WTC11 (cell line): ENCODE measurements at regions not wholly inside any gene's neighbourhood (a gene's known extent, or its start where the extent isn't known, plus 50 kb on each side); places are given as distances from the start of the nearest gene placed in this dataset.

ENCODE experiments used
- CREB1 ChIP-seq: sonication (generic); formaldehyde crosslinking; IDR thresholded peaks from 2 replicates; pipeline ENCODE4 v1.8.0; 2023; ENCODE audit warnings: mild to moderate bottlenecking, missing genetic modification reagents
- CTCF ChIP-seq: fragments of 200-600 bp; IDR thresholded peaks from 2 replicates; pipeline ENCODE4 v1.8.0; 2022; ENCODE audit warnings: antibody characterized with exemption
- ELF4 ChIP-seq: sonication (generic); formaldehyde crosslinking; IDR thresholded peaks from 2 replicates; pipeline ENCODE4 v1.8.1; 2022; ENCODE audit warnings: low read depth, mild to moderate bottlenecking, moderate library complexity, missing genetic modification reagents
- ETV6 ChIP-seq: sonication (generic); formaldehyde crosslinking; IDR thresholded peaks from 2 replicates; pipeline ENCODE4 v1.8.1; 2022; ENCODE audit warnings: mild to moderate bottlenecking, missing genetic modification reagents
- NR2C2 ChIP-seq: sonication (generic); formaldehyde crosslinking; IDR thresholded peaks from 2 replicates; pipeline ENCODE4 v1.8.0; 2022; ENCODE audit warnings: mild to moderate bottlenecking, missing genetic modification reagents
- USF2 ChIP-seq: sonication (generic); formaldehyde crosslinking; IDR thresholded peaks from 2 replicates; pipeline ENCODE4 v1.8.1; 2023; ENCODE audit warnings: mild to moderate bottlenecking, missing genetic modification reagents, moderate library complexity
- ZMAT4 ChIP-seq: fragments of 250-450 bp; sonication (Bioruptor Pico); IDR thresholded peaks from 2 replicates; pipeline ENCODE4 v1.9.0; 2021; ENCODE audit warnings: mild to moderate bottlenecking
- ZNF232 ChIP-seq: sonication (generic); formaldehyde crosslinking; IDR thresholded peaks from 2 replicates; pipeline ENCODE4 v1.8.0; 2022; ENCODE audit warnings: mild to moderate bottlenecking, missing genetic modification reagents
- TF ChIP-seq, protein P1 (sequence below): sonication (generic); formaldehyde crosslinking; IDR thresholded peaks from 2 replicates; pipeline ENCODE4 v1.8.0; 2022; ENCODE audit warnings: mild to moderate bottlenecking, missing genetic modification reagents
- TF ChIP-seq, protein P2 (sequence below): sonication (generic); formaldehyde crosslinking; IDR thresholded peaks from 2 replicates; pipeline ENCODE4 v1.8.0; 2022; ENCODE audit warnings: mild to moderate bottlenecking, missing genetic modification reagents
- TF ChIP-seq, protein P3 (sequence below): sonication (generic); formaldehyde crosslinking; IDR thresholded peaks from 2 replicates; pipeline ENCODE4 v1.8.1; 2022; ENCODE audit warnings: low read depth, missing genetic modification reagents, borderline replicate concordance

DNA sequence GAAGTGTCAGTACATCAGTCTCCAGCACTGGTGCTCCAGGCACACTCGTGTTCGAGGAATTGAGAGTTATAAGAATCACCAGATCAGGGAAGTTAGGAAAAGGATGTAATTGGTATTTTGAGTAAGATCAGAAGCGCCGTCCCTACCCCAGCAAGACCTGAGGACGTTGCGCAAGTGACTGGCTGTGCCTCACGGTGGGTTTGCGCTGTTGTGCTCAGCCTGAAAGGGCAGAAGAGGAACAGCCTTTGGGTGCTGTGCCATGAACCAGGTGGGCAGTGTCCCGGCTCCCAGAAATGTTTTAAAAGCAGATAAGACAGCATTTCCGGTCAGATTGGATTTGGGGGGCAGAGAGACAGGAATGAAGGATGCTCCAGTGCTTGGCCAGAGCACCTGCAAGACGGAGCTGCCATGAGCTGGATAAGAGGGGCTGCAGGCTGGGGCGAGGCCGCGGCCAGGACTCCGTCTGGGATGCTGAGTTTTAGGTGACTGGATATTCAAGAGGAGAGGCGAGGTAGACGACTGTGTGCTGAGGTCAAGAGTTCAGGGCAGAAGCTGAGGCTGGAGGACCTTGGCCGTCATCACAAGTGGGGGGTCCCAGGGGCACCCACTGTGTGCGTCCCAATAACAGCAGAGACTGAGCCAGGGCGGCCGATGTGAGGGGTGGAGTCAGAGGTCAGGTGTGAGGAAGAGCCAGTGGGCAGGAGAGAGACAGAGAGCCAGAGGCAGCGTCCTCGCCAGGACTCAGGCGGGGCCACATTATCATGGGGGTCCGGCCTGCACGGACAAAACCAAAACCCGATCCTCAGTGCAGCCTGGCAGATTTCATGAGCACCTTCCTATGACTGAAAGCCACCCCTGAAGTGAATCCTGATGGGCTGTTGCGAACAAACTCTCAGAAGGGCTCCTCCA lies 77.7 kb upstream of the ALKAL2 start:
- TF ChIP-seq ZNF232 (CRISPR knock-in tag) (no peak), CTCF (no peak), NR2C2 (CRISPR knock-in tag) (no peak), CREB1 (no peak), ETV6 (CRISPR knock-in tag) (no peak), ZMAT4 (no peak), ELF4 (no peak), USF2 (CRISPR knock-in tag) (no peak)
- TF ChIP-seq, protein P1, sequence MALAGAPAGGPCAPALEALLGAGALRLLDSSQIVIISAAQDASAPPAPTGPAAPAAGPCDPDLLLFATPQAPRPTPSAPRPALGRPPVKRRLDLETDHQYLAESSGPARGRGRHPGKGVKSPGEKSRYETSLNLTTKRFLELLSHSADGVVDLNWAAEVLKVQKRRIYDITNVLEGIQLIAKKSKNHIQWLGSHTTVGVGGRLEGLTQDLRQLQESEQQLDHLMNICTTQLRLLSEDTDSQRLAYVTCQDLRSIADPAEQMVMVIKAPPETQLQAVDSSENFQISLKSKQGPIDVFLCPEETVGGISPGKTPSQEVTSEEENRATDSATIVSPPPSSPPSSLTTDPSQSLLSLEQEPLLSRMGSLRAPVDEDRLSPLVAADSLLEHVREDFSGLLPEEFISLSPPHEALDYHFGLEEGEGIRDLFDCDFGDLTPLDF (CRISPR knock-in tag), result no peak
- TF ChIP-seq, protein P2, sequence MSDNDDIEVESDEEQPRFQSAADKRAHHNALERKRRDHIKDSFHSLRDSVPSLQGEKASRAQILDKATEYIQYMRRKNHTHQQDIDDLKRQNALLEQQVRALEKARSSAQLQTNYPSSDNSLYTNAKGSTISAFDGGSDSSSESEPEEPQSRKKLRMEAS (CRISPR knock-in tag), result no peak
- TF ChIP-seq, protein P3, sequence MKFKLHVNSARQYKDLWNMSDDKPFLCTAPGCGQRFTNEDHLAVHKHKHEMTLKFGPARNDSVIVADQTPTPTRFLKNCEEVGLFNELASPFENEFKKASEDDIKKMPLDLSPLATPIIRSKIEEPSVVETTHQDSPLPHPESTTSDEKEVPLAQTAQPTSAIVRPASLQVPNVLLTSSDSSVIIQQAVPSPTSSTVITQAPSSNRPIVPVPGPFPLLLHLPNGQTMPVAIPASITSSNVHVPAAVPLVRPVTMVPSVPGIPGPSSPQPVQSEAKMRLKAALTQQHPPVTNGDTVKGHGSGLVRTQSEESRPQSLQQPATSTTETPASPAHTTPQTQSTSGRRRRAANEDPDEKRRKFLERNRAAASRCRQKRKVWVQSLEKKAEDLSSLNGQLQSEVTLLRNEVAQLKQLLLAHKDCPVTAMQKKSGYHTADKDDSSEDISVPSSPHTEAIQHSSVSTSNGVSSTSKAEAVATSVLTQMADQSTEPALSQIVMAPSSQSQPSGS, result no peak
